ENCODE measurements at regions not wholly inside any gene's neighbourhood (a gene's known extent, or its start where the extent isn't known, plus 50 kb on each side); places are given as distances from the start of the nearest gene placed in this dataset.
"Not testable (repeated sequence)": the region's sequence is repeated elsewhere in the genome, so short reads cannot be mapped to it uniquely, and the experiment has no call there.

DNA sequence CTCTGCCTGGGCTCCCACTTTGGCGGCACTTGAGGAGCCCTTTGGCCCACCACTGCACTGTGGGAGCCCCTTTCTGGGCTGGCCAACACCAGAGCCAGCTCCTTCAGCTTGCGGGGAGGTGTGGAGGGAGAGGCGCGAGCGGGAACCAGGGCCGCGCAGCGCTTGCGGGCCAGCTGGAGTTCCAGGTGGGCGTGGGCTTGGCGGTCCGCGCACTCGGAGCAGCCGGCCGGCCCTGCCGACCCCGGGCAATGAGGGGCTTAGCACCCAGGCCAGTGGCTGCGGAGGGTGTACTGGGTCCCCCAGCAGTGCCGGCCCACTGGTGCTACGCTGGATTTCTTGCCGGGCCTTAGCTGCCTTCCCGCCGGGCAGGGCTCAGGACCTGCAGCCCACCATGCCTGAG is 178.2 kb upstream of the MYO3A start:
- TF ChIP-seq, protein P1, sequence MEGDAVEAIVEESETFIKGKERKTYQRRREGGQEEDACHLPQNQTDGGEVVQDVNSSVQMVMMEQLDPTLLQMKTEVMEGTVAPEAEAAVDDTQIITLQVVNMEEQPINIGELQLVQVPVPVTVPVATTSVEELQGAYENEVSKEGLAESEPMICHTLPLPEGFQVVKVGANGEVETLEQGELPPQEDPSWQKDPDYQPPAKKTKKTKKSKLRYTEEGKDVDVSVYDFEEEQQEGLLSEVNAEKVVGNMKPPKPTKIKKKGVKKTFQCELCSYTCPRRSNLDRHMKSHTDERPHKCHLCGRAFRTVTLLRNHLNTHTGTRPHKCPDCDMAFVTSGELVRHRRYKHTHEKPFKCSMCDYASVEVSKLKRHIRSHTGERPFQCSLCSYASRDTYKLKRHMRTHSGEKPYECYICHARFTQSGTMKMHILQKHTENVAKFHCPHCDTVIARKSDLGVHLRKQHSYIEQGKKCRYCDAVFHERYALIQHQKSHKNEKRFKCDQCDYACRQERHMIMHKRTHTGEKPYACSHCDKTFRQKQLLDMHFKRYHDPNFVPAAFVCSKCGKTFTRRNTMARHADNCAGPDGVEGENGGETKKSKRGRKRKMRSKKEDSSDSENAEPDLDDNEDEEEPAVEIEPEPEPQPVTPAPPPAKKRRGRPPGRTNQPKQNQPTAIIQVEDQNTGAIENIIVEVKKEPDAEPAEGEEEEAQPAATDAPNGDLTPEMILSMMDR (IDR thresholded peaks at IDR 0.05): not testable (repeated sequence)
- not testable (repeated sequence) for TF ChIP-seq POLR2A (IDR thresholded peaks at IDR 0.05)
